Stromal cell of bone marrow (primary cell): ENCODE measurements at regions not wholly inside any gene's neighbourhood (a gene's known extent, or its start where the extent isn't known, plus 50 kb on each side); places are given as distances from the start of the nearest gene placed in this dataset.

Experiments used
- DNase-seq: peaks from one replicate; pipeline ENCODE4 v3.0.0-alpha.2; 2012; ENCODE audit warnings: low read depth

DNA sequence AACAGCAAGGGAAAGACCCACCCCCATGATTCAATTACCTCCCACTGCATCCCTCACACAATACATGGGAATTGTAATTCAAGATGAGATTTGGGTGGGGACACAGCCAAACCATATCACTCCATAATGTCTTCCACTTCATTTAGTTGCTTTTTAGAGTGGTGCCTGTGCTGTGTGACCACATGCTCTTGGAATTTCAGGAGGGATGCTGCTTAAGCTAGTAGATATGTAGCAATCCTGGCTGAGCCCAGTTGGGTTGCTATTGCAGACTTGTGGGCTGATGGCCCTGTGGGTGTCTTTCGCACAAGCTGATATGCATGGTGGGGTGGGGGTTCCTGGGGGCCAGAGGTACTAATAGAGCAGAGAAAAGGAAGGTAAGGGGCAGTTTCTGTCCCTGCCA, 160.4 kb upstream of the SYT6 start:
- DNase-seq = no peak

- DNase-seq = peak; percentile 98
Measured at GRCh38 chr1:114310695-114311271, 157.1 kb upstream of the SYT6 start.

GRCh38 chr1:114302821-114303220, 149.2 kb upstream of the SYT6 start:
- no peak for DNase-seq

GRCh38 chr1:114299331-114299975, 145.8 kb upstream of the SYT6 start:
- DNase-seq = no peak

- DNase-seq = no peak
Measured at GRCh38 chr1:114298008-114298407, 144.3 kb upstream of the SYT6 start.

DNA sequence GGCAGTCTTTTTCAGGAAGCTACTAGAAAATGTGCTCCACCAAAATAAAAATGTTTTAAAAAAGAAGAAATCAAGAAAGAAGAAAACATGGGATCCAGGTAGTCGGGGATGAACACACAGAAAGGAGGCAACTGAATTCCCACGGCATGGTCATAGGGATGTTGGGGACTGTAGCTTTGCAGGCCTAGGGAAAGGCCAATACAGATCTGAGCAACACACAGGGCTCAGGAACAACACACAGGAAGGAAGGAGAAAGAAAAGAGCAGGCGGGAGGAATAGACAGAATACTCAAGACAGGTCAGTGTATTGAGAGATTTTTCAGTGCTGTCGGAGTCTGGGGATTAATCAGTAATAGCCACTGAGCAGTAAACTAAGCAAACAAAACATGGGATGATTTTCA, 142.7 kb upstream of the SYT6 start:
- no peak for DNase-seq

- DNase-seq = no peak
Measured at GRCh38 chr1:114295321-114295720, 141.7 kb upstream of the SYT6 start.

DNA sequence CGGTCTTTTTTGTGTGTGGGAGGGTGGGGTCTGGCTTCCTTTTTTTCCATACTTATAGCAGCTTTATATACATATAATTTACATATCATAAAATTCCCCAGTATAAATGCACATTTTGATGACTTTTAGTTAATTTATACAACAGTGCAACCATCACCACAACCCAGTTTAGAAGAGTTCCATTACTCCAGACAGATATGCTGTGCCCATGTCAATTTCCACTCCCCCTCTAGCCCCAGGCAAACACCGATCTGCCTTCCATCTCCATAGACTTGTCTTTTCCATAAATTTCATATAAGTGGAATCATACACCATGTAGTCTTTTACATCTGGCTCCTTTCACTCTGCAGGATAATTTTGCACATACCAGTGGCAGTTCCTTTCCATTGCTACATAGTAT, 139.2 kb upstream of the SYT6 start:
- DNase-seq = no peak

- no peak for DNase-seq
Measured at GRCh38 chr1:114292194-114292593, 138.5 kb upstream of the SYT6 start.

DNA sequence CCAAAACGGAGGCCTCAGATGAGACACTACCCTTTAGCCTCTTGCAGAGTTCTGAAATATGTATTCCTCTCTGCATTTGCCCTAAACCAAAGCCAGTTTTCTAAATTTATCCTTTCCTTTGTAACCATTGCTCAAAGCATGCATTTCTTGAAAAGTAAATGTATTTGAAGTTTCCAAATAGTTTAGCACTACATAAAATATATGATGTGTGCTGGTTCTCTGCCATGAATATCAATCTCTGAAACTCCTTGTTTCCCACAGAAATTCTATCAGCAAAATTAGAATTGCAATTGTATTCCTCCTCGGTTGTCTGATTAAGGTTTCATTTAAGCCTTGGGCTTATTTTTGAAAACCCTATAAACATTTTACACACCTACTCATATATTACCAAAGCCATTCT, 137.1 kb upstream of the SYT6 start:
- DNase-seq = no peak

GRCh38 chr1:114290341-114290740, 136.7 kb upstream of the SYT6 start:
- no peak for DNase-seq

GRCh38 chr1:114289824-114290223, 136.2 kb upstream of the SYT6 start:
- no peak for DNase-seq

DNA sequence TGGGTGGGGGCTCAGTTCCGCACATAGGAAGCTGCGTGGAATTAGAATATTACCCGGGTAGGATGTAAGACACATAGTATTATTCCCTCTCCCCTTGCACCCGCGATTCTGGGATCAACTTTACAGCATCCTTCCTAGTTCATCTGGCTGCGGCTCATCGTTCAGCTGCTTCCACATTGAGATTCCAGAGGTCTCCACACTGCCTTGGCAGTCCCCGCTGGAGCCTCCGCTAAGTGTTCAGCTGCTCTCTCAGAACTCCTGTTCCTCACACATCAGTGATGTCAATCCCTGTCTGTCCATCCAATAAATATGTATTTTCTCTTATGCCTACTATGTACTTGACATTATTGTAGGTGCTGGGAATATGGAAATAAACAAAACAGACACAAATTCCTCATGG, 135.6 kb upstream of the SYT6 start:
- no peak for DNase-seq

DNA sequence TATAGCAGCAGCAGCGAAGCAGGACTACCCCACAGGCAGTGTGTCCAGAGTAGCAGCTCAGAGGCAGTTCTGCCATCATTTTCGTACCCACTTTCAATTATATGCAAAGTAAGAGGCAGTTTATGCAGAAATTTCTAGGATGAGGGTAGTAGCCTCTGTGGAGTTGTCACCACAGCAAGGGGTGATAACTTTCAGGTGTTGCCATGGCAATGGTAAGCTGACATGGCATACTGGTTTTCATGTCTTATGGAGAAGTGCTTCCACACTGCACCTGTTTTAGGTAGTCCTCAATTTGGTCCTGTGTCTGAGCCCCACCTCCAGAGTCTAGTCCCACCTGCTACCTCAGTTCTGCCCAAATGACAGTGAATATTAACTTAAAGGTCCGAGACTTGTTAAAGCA, 133.3 kb upstream of the SYT6 start:
- no peak for DNase-seq

DNA sequence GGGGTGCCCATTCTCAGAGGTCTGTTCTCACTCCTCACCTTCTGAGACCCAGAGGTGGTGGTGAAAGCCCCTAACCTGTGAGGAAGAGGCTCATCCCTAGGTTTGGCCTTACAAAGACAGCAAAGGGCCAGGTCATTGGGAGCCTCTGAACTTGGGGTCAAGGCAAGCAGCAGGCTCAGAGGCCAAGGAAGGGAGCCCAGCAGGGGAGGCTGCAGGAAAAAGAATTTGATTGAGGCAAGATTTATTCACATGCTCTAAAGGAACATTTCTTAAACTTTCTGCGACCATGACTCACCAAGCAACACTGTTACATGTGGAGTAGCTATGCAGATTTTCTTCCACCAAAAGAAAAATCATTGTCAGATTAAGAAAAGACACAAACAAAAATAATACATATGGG, 132.5 kb upstream of the SYT6 start:
- DNase-seq = peak; percentile 22

- DNase-seq = peak; percentile 78
Measured at GRCh38 chr1:114282751-114283403, 129.2 kb upstream of the SYT6 start.

- no peak for DNase-seq
Measured at GRCh38 chr1:114278911-114279310, 125.2 kb upstream of the SYT6 start.

DNA sequence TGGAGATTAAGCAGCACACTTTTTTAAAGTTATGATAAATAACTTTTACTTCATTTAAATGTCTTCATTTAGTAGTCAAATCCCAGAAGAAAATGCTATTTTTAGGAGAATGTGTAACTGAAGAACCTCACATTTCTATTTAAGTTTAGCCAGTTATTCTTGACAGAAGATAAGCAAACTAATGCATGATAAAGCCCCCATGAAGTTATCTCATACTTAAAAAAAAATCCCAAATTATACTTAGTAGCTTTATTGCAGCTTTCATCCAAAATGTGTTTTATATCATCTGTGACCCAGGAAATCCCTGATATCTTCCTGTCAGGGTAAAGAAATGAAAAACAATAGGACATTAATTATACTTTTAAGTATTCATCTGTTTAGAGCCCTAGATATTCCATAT, 124.8 kb upstream of the SYT6 start:
- no peak for DNase-seq

- DNase-seq = no peak
Measured at GRCh38 chr1:114274621-114275317, 121.1 kb upstream of the SYT6 start.

- no peak for DNase-seq
Measured at GRCh38 chr1:114272593-114272992, 118.9 kb upstream of the SYT6 start.

DNA sequence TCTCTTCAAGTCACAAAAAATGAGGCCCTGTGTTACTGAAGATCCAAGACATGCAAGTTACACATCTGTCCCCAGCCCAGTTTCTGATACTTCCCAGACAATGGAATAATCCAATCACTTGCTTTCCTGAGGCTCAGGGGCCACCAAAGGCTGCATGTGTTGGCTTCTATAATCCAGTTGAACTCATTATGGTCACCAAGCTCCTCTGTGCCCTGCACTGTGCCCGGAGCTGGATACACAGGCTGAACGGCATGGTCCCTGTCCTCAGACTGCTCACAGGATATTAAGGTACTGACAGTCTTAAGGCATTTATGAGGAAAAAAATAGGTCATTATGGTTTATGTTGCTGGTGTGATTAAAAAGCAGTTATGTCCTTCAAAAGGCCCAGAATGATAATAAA, 117.0 kb upstream of the SYT6 start:
- DNase-seq = no peak

GRCh38 chr1:114270282-114270681, 116.6 kb upstream of the SYT6 start:
- DNase-seq = no peak

GRCh38 chr1:114269539-114269938, 115.9 kb upstream of the SYT6 start:
- DNase-seq = no peak
